Suprapubic skin (tissue), 4 donors: ENCODE measurements at regions not wholly inside any gene's neighbourhood (a gene's known extent, or its start where the extent isn't known, plus 50 kb on each side); places are given as distances from the start of the nearest gene placed in this dataset.

Source experiments
- EP300 ChIP-seq: sonication (generic); formaldehyde crosslinking; IDR thresholded peaks from one replicate; pipeline ENCODE4 v1.6.1; 2017; ENCODE audit warnings: antibody characterized with exemption
- POLR2A ChIP-seq, 2 donors: fragments of 450-650 bp; IDR thresholded peaks; one replicate each; pipeline ENCODE4 v1.6.1; 2017; ENCODE audit warnings: antibody characterized with exemption in 2 of 2, mild to moderate bottlenecking in 2 of 2, moderate library complexity in 2 of 2
- POLR2AphosphoS5 ChIP-seq, 3 donors: sonication (generic); formaldehyde crosslinking; IDR thresholded peaks; one replicate each; pipeline ENCODE4 v1.6.1; 2017; ENCODE audit warnings: antibody characterized with exemption in 3 of 3
- TF ChIP-seq, protein P1 (sequence below), 2 donors: fragments of 200-600 bp in 1 of 2; fragments of 450-650 bp in 1 of 2; sonication (generic) in 1 of 2; IDR thresholded peaks; one replicate each; pipeline ENCODE4 v1.5.1; 2016 to 2019; ENCODE audit warnings: antibody characterized with exemption in 2 of 2, mild to moderate bottlenecking in 1 of 2, moderate library complexity in 1 of 2

DNA sequence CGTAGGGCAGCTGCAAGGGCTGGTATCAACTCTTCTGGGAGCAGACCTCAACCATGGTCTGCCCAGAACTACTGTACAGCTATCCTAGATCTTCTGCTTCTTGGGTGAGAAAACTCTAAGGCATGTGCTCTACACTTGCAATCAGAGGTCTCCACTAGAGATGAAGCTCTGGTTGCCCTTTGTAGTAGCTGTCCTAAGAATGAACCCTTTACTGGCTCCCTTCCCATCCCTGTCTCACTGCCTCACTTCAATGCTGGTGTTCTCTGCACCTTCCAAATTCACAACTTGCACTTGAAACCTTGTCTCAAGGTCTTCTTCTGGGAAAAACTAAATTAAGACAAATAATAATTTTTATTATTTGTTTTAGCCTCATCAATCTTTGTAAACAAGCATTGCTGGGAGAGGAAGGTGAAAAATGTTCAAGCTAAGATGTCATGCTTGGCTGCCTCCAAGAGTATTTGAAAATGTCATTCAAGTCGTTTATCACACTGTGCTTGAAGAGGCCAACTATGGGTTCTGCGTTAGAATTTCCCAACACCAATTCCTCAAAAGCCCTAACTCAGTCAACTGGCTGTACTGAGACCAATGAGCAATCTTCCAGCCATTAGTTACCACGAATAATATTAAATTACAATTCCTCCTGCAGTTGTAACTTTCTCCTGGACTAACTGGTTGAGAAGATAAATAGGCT is 216.9 kb upstream of the ADRA1D start:
- TF ChIP-seq, protein P1, sequence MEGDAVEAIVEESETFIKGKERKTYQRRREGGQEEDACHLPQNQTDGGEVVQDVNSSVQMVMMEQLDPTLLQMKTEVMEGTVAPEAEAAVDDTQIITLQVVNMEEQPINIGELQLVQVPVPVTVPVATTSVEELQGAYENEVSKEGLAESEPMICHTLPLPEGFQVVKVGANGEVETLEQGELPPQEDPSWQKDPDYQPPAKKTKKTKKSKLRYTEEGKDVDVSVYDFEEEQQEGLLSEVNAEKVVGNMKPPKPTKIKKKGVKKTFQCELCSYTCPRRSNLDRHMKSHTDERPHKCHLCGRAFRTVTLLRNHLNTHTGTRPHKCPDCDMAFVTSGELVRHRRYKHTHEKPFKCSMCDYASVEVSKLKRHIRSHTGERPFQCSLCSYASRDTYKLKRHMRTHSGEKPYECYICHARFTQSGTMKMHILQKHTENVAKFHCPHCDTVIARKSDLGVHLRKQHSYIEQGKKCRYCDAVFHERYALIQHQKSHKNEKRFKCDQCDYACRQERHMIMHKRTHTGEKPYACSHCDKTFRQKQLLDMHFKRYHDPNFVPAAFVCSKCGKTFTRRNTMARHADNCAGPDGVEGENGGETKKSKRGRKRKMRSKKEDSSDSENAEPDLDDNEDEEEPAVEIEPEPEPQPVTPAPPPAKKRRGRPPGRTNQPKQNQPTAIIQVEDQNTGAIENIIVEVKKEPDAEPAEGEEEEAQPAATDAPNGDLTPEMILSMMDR (IDR thresholded peaks at IDR 0.05): no peak
- TF ChIP-seq POLR2AphosphoS5 (IDR thresholded peaks at IDR 0.05) (no peak), EP300 (no peak), POLR2A (IDR thresholded peaks at IDR 0.05) (no peak)
